ENCODE measurements at regions not wholly inside any gene's neighbourhood (a gene's known extent, or its start where the extent isn't known, plus 50 kb on each side); places are given as distances from the start of the nearest gene placed in this dataset.
"Not testable (repeated sequence)": the region's sequence is repeated elsewhere in the genome, so short reads cannot be mapped to it uniquely, and the experiment has no call there.

DNA sequence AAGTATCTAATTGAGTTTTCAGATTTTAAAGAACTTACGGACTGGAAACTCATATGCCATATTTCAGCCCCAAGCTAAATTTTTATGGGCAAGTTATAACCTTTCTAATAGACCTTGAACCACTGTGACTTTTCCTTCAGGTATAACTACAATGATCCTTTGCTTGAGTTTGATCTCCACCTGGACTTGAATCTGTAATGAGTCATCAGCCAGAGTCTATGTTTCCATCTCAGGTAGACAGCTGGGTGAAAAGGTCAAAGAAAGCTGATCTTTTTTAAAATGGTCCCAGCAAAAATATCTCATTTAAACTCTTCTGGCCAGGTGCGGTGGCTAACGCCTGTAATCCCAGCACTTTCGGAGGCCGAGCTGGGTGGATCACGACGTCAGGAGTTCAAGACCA lies 88.4 kb upstream of the SGK1 start:
- Histone ChIP-seq H3K4me2 (ENCODE audit: extremely low read depth, insufficient read depth, low read length) (no peak overlapping the region), H3K27me3 (ENCODE audit: control insufficient read depth, insufficient read depth, low read length) (no peaks in the 10 kb centered on the region), H3K27ac (ENCODE audit: insufficient read depth, low read length) (no peak overlapping the region), H3K36me3 (ENCODE audit: control insufficient read depth, insufficient read depth, low read length) (no peaks in the 10 kb centered on the region), H4K20me1 (ENCODE audit: control insufficient read depth, extremely low read depth, insufficient read depth, low read length) (no peaks in the 10 kb centered on the region), H3K9me3 (ENCODE audit: control insufficient read depth, insufficient read depth, low read depth, low read length) (no peaks in the 10 kb centered on the region), H3K4me3 (replicated peaks in 1 of 4; ENCODE audit: control extremely low read depth in 1 of 4, insufficient read depth in 1 of 4, low read depth in 3 of 4, low read length in 4 of 4) (no peak overlapping the region), H2AFZ (ENCODE audit: low read length) (no peak overlapping the region), H3K79me2 (ENCODE audit: control insufficient read depth, insufficient read depth, low read length) (no peaks in the 10 kb centered on the region), H3K4me1 (ENCODE audit: control insufficient read depth, extremely low read depth, insufficient read depth, low read length) (no peaks in the 10 kb centered on the region), H3K9ac (ENCODE audit: insufficient read depth, low read length) (no peak overlapping the region)
- TF ChIP-seq EZH2 (IDR thresholded peaks at IDR 0.05; ENCODE audit: low read length, missing control alignments) (no peak), CTCF (conservative IDR thresholded peaks at IDR 0.05 in 1 of 2, IDR thresholded peaks at IDR 0.05 in 1 of 2; ENCODE audit: low read depth in 1 of 2, low read length in 2 of 2) (no peak)
- DNase-seq (ENCODE audit: low read depth in 2 of 2): no peak

GRCh38 chr6:134405386-134406087 lies 87.6 kb upstream of the SGK1 start:
- no peak overlapping the region for H3K4me2 ChIP-seq (ENCODE audit: extremely low read depth, insufficient read depth, low read length)

GRCh38 chr6:134403312-134403711 lies 85.4 kb upstream of the SGK1 start:
- H2AFZ ChIP-seq (ENCODE audit: low read length); H3K4me3 ChIP-seq (replicated peaks in 1 of 4; ENCODE audit: control extremely low read depth in 1 of 4, insufficient read depth in 1 of 4, low read depth in 3 of 4, low read length in 4 of 4); H3K9ac ChIP-seq (ENCODE audit: insufficient read depth, low read length); H3K79me2 ChIP-seq (ENCODE audit: control insufficient read depth, insufficient read depth, low read length); H3K4me2 ChIP-seq (ENCODE audit: extremely low read depth, insufficient read depth, low read length); H3K27me3 ChIP-seq (ENCODE audit: control insufficient read depth, insufficient read depth, low read length); H3K27ac ChIP-seq (ENCODE audit: insufficient read depth, low read length); H3K9me3 ChIP-seq (ENCODE audit: control insufficient read depth, insufficient read depth, low read depth, low read length); H4K20me1 ChIP-seq (ENCODE audit: control insufficient read depth, extremely low read depth, insufficient read depth, low read length); H3K4me1 ChIP-seq (ENCODE audit: control insufficient read depth, extremely low read depth, insufficient read depth, low read length); DNase-seq (ENCODE audit: low read depth in 2 of 2); H3K36me3 ChIP-seq (ENCODE audit: control insufficient read depth, insufficient read depth, low read length): not testable (repeated sequence)

More at GRCh38 chr6:134405386-134406087, 87.6 kb upstream of the SGK1 start:
- no peaks in the 10 kb centered on the region for H3K27me3 ChIP-seq (ENCODE audit: control insufficient read depth, insufficient read depth, low read length)
- no peaks in the 10 kb centered on the region for H4K20me1 ChIP-seq (ENCODE audit: control insufficient read depth, extremely low read depth, insufficient read depth, low read length)
- DNase-seq (ENCODE audit: low read depth in 2 of 2): no peak
- no peak overlapping the region for H3K9ac ChIP-seq (ENCODE audit: insufficient read depth, low read length)
- H3K4me3 ChIP-seq (replicated peaks in 1 of 4; ENCODE audit: control extremely low read depth in 1 of 4, insufficient read depth in 1 of 4, low read depth in 3 of 4, low read length in 4 of 4): no peak overlapping the region
- H2AFZ ChIP-seq (ENCODE audit: low read length): no peak overlapping the region
- no peak overlapping the region for H3K27ac ChIP-seq (ENCODE audit: insufficient read depth, low read length)
- H3K36me3 ChIP-seq (ENCODE audit: control insufficient read depth, insufficient read depth, low read length): no peaks in the 10 kb centered on the region
- no peaks in the 10 kb centered on the region for H3K79me2 ChIP-seq (ENCODE audit: control insufficient read depth, insufficient read depth, low read length)
- no peak for TF ChIP-seq EZH2 (IDR thresholded peaks at IDR 0.05; ENCODE audit: low read length, missing control alignments)
- H3K9me3 ChIP-seq (ENCODE audit: control insufficient read depth, insufficient read depth, low read depth, low read length): no peaks in the 10 kb centered on the region
- H3K4me1 ChIP-seq (ENCODE audit: control insufficient read depth, extremely low read depth, insufficient read depth, low read length): no peaks in the 10 kb centered on the region

- Histone ChIP-seq H3K27me3 (ENCODE audit: control insufficient read depth, insufficient read depth, low read length) (no peaks in the 10 kb centered on the region), H4K20me1 (ENCODE audit: control insufficient read depth, extremely low read depth, insufficient read depth, low read length) (no peaks in the 10 kb centered on the region), H3K4me1 (ENCODE audit: control insufficient read depth, extremely low read depth, insufficient read depth, low read length) (no peaks in the 10 kb centered on the region), H3K36me3 (ENCODE audit: control insufficient read depth, insufficient read depth, low read length) (no peaks in the 10 kb centered on the region), H3K9me3 (ENCODE audit: control insufficient read depth, insufficient read depth, low read depth, low read length) (no peaks in the 10 kb centered on the region), H3K4me3 (replicated peaks in 1 of 4; ENCODE audit: control extremely low read depth in 1 of 4, insufficient read depth in 1 of 4, low read depth in 3 of 4, low read length in 4 of 4) (no peak overlapping the region), H3K79me2 (ENCODE audit: control insufficient read depth, insufficient read depth, low read length) (no peaks in the 10 kb centered on the region), H3K4me2 (ENCODE audit: extremely low read depth, insufficient read depth, low read length) (no peak overlapping the region), H2AFZ (ENCODE audit: low read length) (no peak overlapping the region), H3K27ac (ENCODE audit: insufficient read depth, low read length) (no peak overlapping the region), H3K9ac (ENCODE audit: insufficient read depth, low read length) (no peak overlapping the region)
- TF ChIP-seq EZH2 (IDR thresholded peaks at IDR 0.05; ENCODE audit: low read length, missing control alignments) (no peak), CTCF (conservative IDR thresholded peaks at IDR 0.05 in 1 of 2, IDR thresholded peaks at IDR 0.05 in 1 of 2; ENCODE audit: low read depth in 1 of 2, low read length in 2 of 2) (no peak)
- no peak for DNase-seq (ENCODE audit: low read depth in 2 of 2)
Measured at GRCh38 chr6:134402372-134402984, 84.6 kb upstream of the SGK1 start.
